T-helper 2 cell treated with Interferon-gamma antibody and Interleukin-4, amounts not matched to agents 5 μg/mL and 100 μg/mL, for 36 hours (primary cell): ENCODE measurements at regions not wholly inside any gene's neighbourhood (a gene's known extent, or its start where the extent isn't known, plus 50 kb on each side); places are given as distances from the start of the nearest gene placed in this dataset.
"Not testable (repeated sequence)": the region's sequence is repeated elsewhere in the genome, so short reads cannot be mapped to it uniquely, and the experiment has no call there.

Experiments used
- DNase-seq: peaks from one replicate; pipeline ENCODE4 v3.0.0; 2021; ENCODE audit warnings: low spot score
- H3K27ac Mint-ChIP-seq: one replicate; pipeline ENCODE4 v1.8.0; 2021; ENCODE audit warnings: mild to moderate bottlenecking, mixed read lengths
- H3K27me3 Mint-ChIP-seq: one replicate; pipeline ENCODE4 v1.8.0; 2021; ENCODE audit warnings: low read depth, mixed read lengths
- H3K36me3 Mint-ChIP-seq: one replicate; pipeline ENCODE4 v1.8.0; 2021; ENCODE audit warnings: low read depth, mixed read lengths
- H3K4me1 Mint-ChIP-seq: one replicate; pipeline ENCODE4 v1.8.0; 2021; ENCODE audit warnings: low read depth, mixed read lengths
- H3K4me3 Mint-ChIP-seq: one replicate; pipeline ENCODE4 v1.8.0; 2022; ENCODE audit warnings: mild to moderate bottlenecking, moderate library complexity, mixed read lengths
- H3K9me3 Mint-ChIP-seq: one replicate; pipeline ENCODE4 v1.8.0; 2021; ENCODE audit warnings: mixed read lengths

DNA sequence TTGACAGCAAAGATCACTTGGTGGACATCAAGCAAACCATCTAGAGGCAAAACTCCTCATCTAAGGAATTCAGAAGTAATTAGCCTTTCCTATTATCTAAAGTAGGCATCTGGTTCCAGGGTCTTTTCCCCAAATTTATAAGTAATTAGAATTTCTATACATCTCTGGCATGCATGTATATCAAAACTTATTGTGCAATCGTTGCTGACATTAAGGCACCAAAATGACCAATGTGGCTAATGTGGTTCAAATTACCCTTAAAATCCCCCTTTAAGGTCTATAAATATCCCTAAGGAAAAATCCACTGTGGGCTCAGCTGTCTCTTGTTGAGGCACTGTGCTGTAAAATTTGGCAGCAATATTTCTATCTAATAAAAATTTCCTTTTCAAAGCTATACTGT lies 695.9 kb upstream of the LRRTM4 start:
- H3K9me3 Mint-ChIP-seq = peaks cover 59% of the 10 kb centered on the region
- no peaks in the 10 kb centered on the region for H3K4me1 Mint-ChIP-seq
- H3K4me3 Mint-ChIP-seq = no peak overlapping the region
- no peak for DNase-seq
- no peaks in the 10 kb centered on the region for H3K36me3 Mint-ChIP-seq
- no peaks in the 10 kb centered on the region for H3K27me3 Mint-ChIP-seq
- no peak overlapping the region for H3K27ac Mint-ChIP-seq

DNA sequence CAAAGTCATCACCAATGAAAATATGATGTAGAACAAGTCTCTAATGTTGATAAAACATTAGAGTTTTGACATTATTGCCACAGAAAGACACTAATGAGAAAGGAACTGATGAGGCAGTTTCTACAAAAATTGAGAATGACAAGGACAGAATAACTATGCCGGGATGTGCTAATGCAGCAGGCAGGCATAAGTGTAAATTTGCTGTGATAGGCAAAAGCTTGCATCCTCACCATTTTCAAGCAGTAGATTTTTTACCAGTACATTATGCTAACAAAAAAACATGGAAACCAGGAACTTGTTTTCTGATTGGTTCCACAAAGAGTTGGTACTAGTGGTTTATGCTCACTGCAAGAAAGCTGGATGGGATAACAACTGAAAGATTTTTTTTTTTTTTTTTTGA lies 715.5 kb upstream of the LRRTM4 start:
- Mint-ChIP-seq H3K9me3 (peaks cover 32% of the 10 kb centered on the region), H3K27ac (no peak overlapping the region), H3K4me1 (no peaks in the 10 kb centered on the region), H3K36me3 (no peaks in the 10 kb centered on the region), H3K4me3 (no peak overlapping the region), H3K27me3 (no peaks in the 10 kb centered on the region)
- DNase-seq = no peak

DNA sequence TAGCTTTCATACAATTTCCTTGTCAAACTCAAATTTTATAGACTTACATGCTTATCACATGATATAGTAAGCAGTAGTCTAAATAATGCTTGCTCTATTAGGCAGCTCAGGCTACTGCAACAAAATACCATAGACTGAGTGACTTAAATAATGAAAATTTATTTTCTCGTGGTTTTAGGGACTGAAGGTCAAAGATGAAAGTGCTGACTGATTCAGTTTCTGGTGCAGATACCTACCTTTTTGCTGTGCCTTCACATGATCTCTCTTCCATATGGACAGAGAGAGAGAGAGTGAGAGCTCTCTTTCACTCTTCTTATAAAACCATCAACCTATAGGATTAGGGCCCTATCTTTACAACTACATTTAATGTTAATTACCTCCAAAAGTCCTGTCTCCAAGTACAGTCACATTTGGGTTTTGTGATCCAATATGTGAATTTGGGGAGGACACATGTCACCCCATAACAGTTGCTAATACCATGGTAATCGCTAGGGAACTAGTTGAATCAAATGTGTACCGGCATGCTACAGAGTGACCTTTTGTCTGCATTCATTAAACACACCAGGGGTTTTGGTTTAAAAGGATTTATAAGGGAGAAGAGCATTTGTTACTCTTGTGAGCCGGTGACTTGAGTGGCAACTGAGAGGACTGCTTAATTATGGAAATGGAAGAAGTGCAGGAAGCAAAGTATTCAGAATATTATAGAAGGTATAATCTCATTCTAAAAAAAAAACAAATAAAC lies 723.4 kb upstream of the LRRTM4 start:
- DNase-seq = no peak
- Mint-ChIP-seq H3K36me3 (no peaks in the 10 kb centered on the region), H3K9me3 (peaks cover 42% of the 10 kb centered on the region), H3K27ac (no peak overlapping the region), H3K4me1 (no peaks in the 10 kb centered on the region), H3K4me3 (no peak overlapping the region), H3K27me3 (no peaks in the 10 kb centered on the region)

- Mint-ChIP-seq H3K36me3 (no peaks in the 10 kb centered on the region), H3K4me3 (no peak overlapping the region), H3K27ac (no peak overlapping the region), H3K4me1 (no peaks in the 10 kb centered on the region), H3K27me3 (no peaks in the 10 kb centered on the region), H3K9me3 (peaks cover 42% of the 10 kb centered on the region)
- no peak for DNase-seq
Measured at GRCh38 chr2:78251708-78252107, 729.5 kb upstream of the LRRTM4 start.

DNA sequence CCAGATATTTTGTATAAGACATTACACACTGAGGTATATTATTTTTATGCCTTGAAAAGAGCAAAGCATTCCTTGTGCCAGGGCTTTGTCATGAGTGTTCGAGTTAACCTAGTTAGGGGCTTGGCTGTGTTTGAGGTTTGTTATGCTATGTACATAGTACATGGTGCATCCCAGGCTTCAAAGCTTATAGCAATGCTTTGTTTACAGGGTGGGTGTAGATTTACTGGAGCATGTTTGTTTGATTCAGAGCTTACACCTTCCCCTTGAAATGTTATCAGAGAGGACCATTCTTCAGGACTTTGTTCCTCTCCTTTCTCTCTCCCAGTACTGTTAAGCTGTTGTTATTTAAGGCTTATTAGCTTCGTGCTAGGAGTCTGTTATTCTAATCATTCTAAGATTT lies 738.7 kb upstream of the LRRTM4 start:
- Mint-ChIP-seq H3K36me3 (no peaks in the 10 kb centered on the region), H3K4me1 (no peaks in the 10 kb centered on the region), H3K27me3 (no peaks in the 10 kb centered on the region), H3K9me3 (peaks cover 42% of the 10 kb centered on the region), H3K27ac (no peak overlapping the region), H3K4me3 (no peak overlapping the region)
- no peak for DNase-seq

- H3K27ac Mint-ChIP-seq = no peak overlapping the region
- H3K4me1 Mint-ChIP-seq = no peaks in the 10 kb centered on the region
- no peaks in the 10 kb centered on the region for H3K27me3 Mint-ChIP-seq
- DNase-seq = no peak
- H3K9me3 Mint-ChIP-seq = peaks cover 42% of the 10 kb centered on the region
- H3K4me3 Mint-ChIP-seq = no peak overlapping the region
- no peaks in the 10 kb centered on the region for H3K36me3 Mint-ChIP-seq
Measured at GRCh38 chr2:78261454-78261853, 739.3 kb upstream of the LRRTM4 start.

DNA sequence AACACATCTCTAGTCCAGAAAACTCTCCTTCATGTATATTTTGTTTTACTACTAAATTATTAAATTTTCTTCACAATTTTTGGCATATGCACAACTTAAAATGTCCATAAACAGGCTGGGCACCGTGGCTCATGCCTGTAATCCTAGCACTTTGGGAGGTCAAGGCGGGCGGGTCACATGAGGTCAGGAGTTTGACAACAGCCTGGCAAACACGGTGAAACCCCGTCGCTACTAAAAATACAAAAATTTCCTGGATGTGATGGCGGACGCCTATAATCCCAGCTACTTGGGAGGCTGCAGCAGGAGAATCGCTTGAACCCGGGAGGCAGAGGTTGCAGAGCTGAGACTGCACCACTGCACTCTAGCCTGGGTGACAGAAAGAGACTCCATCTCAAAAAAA lies 739.9 kb upstream of the LRRTM4 start:
- H3K4me3 Mint-ChIP-seq, H3K27ac Mint-ChIP-seq, H3K4me1 Mint-ChIP-seq, H3K27me3 Mint-ChIP-seq, H3K36me3 Mint-ChIP-seq, DNase-seq: not testable (repeated sequence)
- peaks cover 42% of the 10 kb centered on the region for H3K9me3 Mint-ChIP-seq

- Mint-ChIP-seq H3K4me1 (no peaks in the 10 kb centered on the region), H3K36me3 (no peaks in the 10 kb centered on the region), H3K27ac (no peak overlapping the region), H3K4me3 (no peak overlapping the region), H3K9me3 (peaks cover 39% of the 10 kb centered on the region), H3K27me3 (no peaks in the 10 kb centered on the region)
- DNase-seq = no peak
Measured at GRCh38 chr2:78262713-78263375, 740.7 kb upstream of the LRRTM4 start.

DNA sequence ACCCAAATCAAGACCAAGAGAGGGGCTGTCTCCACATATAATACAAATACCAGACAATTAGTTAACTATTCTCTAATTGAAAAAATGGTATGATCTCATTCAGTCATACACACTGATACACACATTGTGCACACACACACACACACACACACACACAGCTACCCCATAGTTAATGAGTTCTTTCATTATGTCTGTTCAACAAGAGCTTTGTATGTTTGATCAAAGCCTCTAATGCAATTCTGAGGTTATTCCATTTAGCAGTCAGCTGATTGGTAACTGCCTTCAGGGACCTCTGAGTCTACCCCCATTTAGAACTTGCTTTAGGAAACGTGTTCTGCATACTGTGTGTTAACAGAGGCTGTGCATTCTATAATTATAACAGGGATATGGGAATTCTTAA lies 741.4 kb upstream of the LRRTM4 start:
- H3K27me3 Mint-ChIP-seq = no peaks in the 10 kb centered on the region
- no peaks in the 10 kb centered on the region for H3K36me3 Mint-ChIP-seq

GRCh38 chr2:78264130-78264529 lies 742.0 kb upstream of the LRRTM4 start:
- Mint-ChIP-seq H3K9me3 (peaks cover 43% of the 10 kb centered on the region), H3K4me3 (no peak overlapping the region), H3K27me3 (no peaks in the 10 kb centered on the region), H3K36me3 (no peaks in the 10 kb centered on the region), H3K27ac (no peak overlapping the region), H3K4me1 (no peaks in the 10 kb centered on the region)
- DNase-seq = no peak

More for the DNA sequence above, 741.4 kb upstream of the LRRTM4 start:
- H3K9me3 Mint-ChIP-seq = peaks cover 41% of the 10 kb centered on the region
- no peak overlapping the region for H3K4me3 Mint-ChIP-seq
- H3K27ac Mint-ChIP-seq = no peak overlapping the region
- H3K4me1 Mint-ChIP-seq = no peaks in the 10 kb centered on the region
- no peak for DNase-seq

DNA sequence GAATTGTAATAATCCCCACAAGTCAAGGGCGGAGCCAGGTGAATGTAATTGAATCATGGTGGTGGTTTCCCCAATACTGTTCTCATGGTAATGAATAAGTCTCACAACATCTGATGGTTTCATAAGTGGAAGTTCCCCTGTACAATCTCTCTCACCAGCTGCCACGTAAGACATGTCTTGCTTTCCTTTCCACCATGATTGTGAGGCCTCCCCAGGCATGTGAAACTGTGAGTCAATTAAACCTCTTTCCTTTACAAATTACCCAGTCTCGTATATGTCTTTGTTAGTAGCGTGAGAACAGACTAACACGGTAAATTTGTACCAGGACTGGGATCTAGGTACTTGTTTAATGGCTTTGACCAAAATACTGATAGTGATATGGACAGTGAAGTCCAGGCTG lies 744.3 kb upstream of the REG3G start:
- DNase-seq = no peak
- Mint-ChIP-seq H3K27me3 (no peaks in the 10 kb centered on the region), H3K27ac (no peak overlapping the region), H3K9me3 (peaks cover 37% of the 10 kb centered on the region), H3K4me1 (no peaks in the 10 kb centered on the region), H3K36me3 (no peaks in the 10 kb centered on the region), H3K4me3 (no peak overlapping the region)

GRCh38 chr2:78290581-78291214 lies 734.8 kb upstream of the REG3G start:
- no peaks in the 10 kb centered on the region for H3K36me3 Mint-ChIP-seq
- no peaks in the 10 kb centered on the region for H3K4me1 Mint-ChIP-seq
- H3K27me3 Mint-ChIP-seq = no peaks in the 10 kb centered on the region
- no peak overlapping the region for H3K4me3 Mint-ChIP-seq
- DNase-seq = no peak
- no peak overlapping the region for H3K27ac Mint-ChIP-seq
- H3K9me3 Mint-ChIP-seq = peaks cover 32% of the 10 kb centered on the region

- peaks cover 29% of the 10 kb centered on the region for H3K9me3 Mint-ChIP-seq
- no peak for DNase-seq
- H3K36me3 Mint-ChIP-seq = no peaks in the 10 kb centered on the region
- no peaks in the 10 kb centered on the region for H3K27me3 Mint-ChIP-seq
- no peak overlapping the region for H3K4me3 Mint-ChIP-seq
- H3K4me1 Mint-ChIP-seq = no peaks in the 10 kb centered on the region
- no peak overlapping the region for H3K27ac Mint-ChIP-seq
Measured at GRCh38 chr2:78293768-78294167, 731.7 kb upstream of the REG3G start.

DNA sequence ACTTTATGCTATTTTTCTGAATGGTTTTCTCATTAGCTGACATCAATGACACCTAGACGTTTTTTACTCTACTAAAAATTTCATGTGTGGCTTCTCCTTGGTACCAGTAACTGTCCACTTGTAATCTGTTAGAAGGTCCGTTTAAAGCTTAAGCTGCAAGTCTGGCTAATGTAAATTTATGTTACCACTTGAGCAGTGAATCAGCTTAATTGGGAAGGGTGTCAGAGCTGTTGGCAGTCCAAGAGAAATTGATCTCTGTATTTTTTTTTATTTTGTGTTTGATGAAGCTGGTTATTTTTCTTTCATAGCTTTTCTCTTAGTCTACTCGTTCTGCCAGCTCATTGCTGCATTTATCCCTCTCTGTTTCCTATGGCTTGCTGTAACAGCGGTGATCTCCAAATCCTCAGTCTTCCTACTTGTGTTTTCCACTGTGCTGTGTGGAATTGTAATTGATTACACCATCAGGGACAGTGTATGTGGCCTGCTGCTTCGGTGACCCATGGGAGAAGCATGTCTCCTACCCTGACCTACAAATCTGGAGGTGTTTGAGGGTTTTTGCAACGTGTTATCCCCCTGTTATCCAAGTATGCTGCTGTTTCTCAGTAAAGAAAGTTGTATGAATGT lies 724.2 kb upstream of the REG3G start:
- Mint-ChIP-seq H3K4me1 (no peaks in the 10 kb centered on the region), H3K27me3 (no peaks in the 10 kb centered on the region), H3K4me3 (no peak overlapping the region), H3K27ac (no peak overlapping the region), H3K36me3 (no peaks in the 10 kb centered on the region), H3K9me3 (peaks cover 29% of the 10 kb centered on the region)
- DNase-seq = no peak
